Esophagus squamous epithelium (tissue), 5 donors: ENCODE measurements at regions not wholly inside any gene's neighbourhood (a gene's known extent, or its start where the extent isn't known, plus 50 kb on each side); places are given as distances from the start of the nearest gene placed in this dataset.

Experiments used
- DNase-seq: peaks from one replicate; lab custom pipeline; 2025; lab: John Stamatoyannopoulos, UW
- H3K27ac ChIP-seq, 4 donors: fragments of 200-600 bp; sonication (generic); one replicate each; pipeline ENCODE4 v1.5.1; 2016 to 2019; ENCODE audit warnings: mild to moderate bottlenecking in 1 of 4
- H3K27me3 ChIP-seq, 4 donors: fragments of 200-600 bp; sonication (generic); 1 replicate in 3 of 4; 2 replicates in 1 of 4; pipeline versions ENCODE4 v1.5.1 to v1.6.0; 2017 to 2021; ENCODE audit warnings: antibody characterized with exemption in 1 of 4
- H3K36me3 ChIP-seq, 3 donors: fragments of 200-600 bp; sonication (generic); one replicate each; pipeline ENCODE4 v1.5.1; 2016 to 2019
- H3K4me1 ChIP-seq, 3 donors: fragments of 200-600 bp; sonication (generic); one replicate each; pipeline ENCODE4 v1.5.1; 2017 to 2019
- H3K4me3 ChIP-seq, 4 donors: fragments of 200-600 bp; sonication (generic); 1 replicate in 3 of 4; 2 replicates in 1 of 4; pipeline ENCODE4 v1.5.1; 2016 to 2019; ENCODE audit warnings: mild to moderate bottlenecking in 2 of 4, moderate library complexity in 1 of 4
- H3K9me3 ChIP-seq, 3 donors: fragments of 200-600 bp; sonication (generic); one replicate each; pipeline ENCODE4 v1.5.1; 2016 to 2019
- POLR2A ChIP-seq, 4 donors: fragments of 450-650 bp; IDR thresholded peaks; one replicate each; pipeline ENCODE4 v1.6.1; 2017; ENCODE audit warnings: antibody characterized with exemption in 4 of 4, mild to moderate bottlenecking in 4 of 4, moderate library complexity in 3 of 4
- WGBS, 2 donors: methylation state at CpG; one replicate each; pipeline ENCODE4 v1.1.5; 2018; 5-methylcytosine and 5-hydroxymethylcytosine counted together
- intact Hi-C: fragments of 100-400 bp; cut with DNase I; formaldehyde crosslinking; loops from one replicate; pipeline ENCODE4 v1.15.0; 2022
- TF ChIP-seq, protein P1 (sequence below), 6 experiments: fragments of 450-650 bp in 4 of 6; fragments of 200-600 bp in 2 of 6; sonication (generic) in 2 of 6; IDR thresholded peaks; one replicate each; pipeline ENCODE4 v1.5.1; 2016 to 2019; ENCODE audit warnings: antibody characterized with exemption in 6 of 6, mild to moderate bottlenecking in 4 of 6, moderate library complexity in 4 of 6
- donor health status: DM: yes; HTN: yes; CAD: no.

DNA sequence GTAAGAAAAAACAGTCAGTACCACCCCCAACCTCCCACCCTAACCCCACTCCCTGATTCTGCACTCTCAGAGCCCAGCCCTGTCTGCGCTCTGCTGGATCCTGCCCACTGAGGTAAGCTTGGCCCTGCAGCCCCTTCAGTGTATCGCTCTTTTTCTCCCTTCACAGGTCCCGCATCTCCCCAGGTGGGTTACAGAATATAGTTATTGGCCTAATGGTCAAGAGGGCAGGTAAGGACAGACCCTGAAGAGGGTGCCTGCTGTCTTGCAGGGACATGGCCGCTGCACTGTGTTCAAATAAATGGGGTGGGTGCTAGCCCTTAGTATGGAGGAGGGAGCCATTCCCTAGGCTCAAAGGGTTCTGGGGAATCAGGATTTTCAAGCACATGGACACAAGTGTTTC, 135.7 kb downstream of the ADSS2 start:
- intact Hi-C loops, result no loop called here

DNA sequence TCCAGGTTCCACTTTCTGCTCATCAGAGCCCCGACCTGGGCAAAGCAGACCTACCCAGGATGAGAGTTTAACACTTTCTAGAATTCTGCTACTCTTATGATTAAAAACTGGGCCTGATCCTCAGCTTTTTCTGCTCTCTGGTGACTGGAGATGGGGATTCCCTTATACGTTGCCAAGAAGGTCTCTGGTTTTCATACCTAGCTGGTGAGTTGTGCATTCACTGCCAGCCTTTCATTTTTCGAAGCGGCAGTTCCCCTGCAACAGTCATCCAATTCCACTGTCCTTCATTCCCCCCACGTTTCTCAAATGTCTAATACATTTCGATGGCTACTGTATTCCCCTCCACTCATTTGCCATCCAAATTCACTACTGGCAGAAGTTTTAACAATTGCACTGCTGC, 135.3 kb downstream of the ADSS2 start:
- WGBS, 2 donors, result 79 to 80% methylated on average over 6 of the region's 6 CpGs
- Histone ChIP-seq H3K36me3 (no peaks in the 10 kb centered on the region), H3K27ac (no peak overlapping the region), H3K9me3 (no peaks in the 10 kb centered on the region), H3K27me3 (no peaks in the 10 kb centered on the region), H3K4me1 (peaks cover 0 to 23% (median 0%) of the 10 kb centered on the region in 3 donors), H3K4me3 (no peak overlapping the region)
- no peak for DNase-seq
- TF ChIP-seq POLR2A (IDR thresholded peaks at IDR 0.05), result no peak
- TF ChIP-seq, protein P1, sequence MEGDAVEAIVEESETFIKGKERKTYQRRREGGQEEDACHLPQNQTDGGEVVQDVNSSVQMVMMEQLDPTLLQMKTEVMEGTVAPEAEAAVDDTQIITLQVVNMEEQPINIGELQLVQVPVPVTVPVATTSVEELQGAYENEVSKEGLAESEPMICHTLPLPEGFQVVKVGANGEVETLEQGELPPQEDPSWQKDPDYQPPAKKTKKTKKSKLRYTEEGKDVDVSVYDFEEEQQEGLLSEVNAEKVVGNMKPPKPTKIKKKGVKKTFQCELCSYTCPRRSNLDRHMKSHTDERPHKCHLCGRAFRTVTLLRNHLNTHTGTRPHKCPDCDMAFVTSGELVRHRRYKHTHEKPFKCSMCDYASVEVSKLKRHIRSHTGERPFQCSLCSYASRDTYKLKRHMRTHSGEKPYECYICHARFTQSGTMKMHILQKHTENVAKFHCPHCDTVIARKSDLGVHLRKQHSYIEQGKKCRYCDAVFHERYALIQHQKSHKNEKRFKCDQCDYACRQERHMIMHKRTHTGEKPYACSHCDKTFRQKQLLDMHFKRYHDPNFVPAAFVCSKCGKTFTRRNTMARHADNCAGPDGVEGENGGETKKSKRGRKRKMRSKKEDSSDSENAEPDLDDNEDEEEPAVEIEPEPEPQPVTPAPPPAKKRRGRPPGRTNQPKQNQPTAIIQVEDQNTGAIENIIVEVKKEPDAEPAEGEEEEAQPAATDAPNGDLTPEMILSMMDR (IDR thresholded peaks at IDR 0.05), result no peak
- intact Hi-C loops, result no loop called here

More for the DNA sequence above, 135.7 kb downstream of the ADSS2 start:
- H3K4me1 ChIP-seq, result peaks cover 0 to 26% (median 0%) of the 10 kb centered on the region in 3 donors
- H3K27me3 ChIP-seq, result no peaks in the 10 kb centered on the region
- no peak overlapping the region for H3K27ac ChIP-seq
- H3K9me3 ChIP-seq, result no peaks in the 10 kb centered on the region
- no peak overlapping the region for H3K4me3 ChIP-seq
- TF ChIP-seq, protein P1 (IDR thresholded peaks at IDR 0.05), result no peak
- no peak for TF ChIP-seq POLR2A (IDR thresholded peaks at IDR 0.05)
- DNase-seq, result no peak
- no peaks in the 10 kb centered on the region for H3K36me3 ChIP-seq
- WGBS, 2 donors, result 100% methylated on average over 2 to 4 of the region's 4 CpGs

DNA sequence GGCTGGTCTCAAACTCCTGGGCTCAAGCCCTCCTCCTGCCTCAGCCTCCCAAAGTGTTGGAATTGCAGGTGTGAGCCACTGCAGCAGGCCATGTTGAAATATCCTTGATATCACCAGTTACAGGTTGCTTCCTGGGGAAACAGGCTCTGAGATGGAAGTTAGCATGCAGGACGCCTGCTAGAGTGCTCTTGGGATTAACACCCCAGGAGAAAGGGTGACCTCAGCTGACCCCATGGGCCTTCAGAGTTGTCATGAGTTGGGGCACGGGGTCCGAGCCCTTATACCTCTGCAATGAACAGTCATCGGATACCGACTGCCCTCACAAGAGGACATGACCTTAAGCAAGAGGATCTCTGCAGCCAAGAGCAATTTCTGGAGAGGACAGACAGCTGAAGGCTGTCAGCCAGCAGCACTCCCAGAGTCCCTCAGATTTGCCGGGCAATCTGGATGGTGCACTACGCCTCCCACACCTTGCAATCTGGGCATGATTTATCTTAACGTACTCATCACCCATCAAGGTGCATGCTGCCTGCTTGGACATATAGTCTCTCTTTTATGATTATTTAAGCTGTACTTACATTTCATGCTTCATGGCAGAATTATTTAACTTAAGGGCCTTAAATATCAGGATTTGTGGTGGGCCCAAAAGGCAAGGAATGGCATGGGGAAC, 134.6 kb downstream of the ADSS2 start:
- WGBS, 2 donors, result 80 to 82% methylated on average over 6 to 8 of the region's 8 CpGs
- Histone ChIP-seq H3K4me1 (peaks cover 0 to 21% (median 6%) of the 10 kb centered on the region in 3 donors), H3K36me3 (no peaks in the 10 kb centered on the region), H3K27me3 (no peaks in the 10 kb centered on the region), H3K4me3 (no peak overlapping the region), H3K9me3 (peaks cover 0 to 5% (median 0%) of the 10 kb centered on the region in 3 donors), H3K27ac (no peak overlapping the region)
- intact Hi-C loops, result no loop called here
- no peak for DNase-seq
- TF ChIP-seq POLR2A (IDR thresholded peaks at IDR 0.05), result no peak
- TF ChIP-seq, protein P1 (IDR thresholded peaks at IDR 0.05), result no peak

DNA sequence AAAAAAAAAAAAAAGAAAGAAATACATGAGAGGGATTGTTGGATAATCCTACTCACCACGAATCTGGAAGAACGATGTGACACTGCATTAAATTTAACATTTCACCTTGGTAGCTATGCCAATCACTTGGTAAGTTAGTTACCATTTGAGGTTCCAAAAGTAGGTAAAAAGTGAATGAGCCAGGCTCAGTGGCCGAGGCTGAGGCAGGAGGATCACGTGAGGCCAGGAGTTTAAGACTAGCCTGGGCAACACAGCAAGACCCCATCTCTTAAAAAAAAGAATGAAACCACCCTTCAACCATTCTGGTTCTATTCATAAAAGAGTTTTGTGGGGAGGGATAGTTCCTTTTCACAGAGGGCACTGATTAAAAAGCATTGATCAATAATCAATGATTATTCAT, 133.6 kb downstream of the ADSS2 start:
- H3K27me3 ChIP-seq, result no peaks in the 10 kb centered on the region
- intact Hi-C loops, result no loop called here
- WGBS, 2 donors, result 93 to 95% methylated on average over 4 of the region's 4 CpGs
- peaks cover 4 to 25% (median 13%) of the 10 kb centered on the region in 3 donors for H3K4me1 ChIP-seq
- H3K9me3 ChIP-seq, result peaks cover 0 to 6% (median 0%) of the 10 kb centered on the region in 3 donors
- H3K4me3 ChIP-seq, result no peak overlapping the region
- no peak for DNase-seq
- TF ChIP-seq POLR2A (IDR thresholded peaks at IDR 0.05), result no peak
- H3K27ac ChIP-seq, result no peak overlapping the region
- no peaks in the 10 kb centered on the region for H3K36me3 ChIP-seq

DNA sequence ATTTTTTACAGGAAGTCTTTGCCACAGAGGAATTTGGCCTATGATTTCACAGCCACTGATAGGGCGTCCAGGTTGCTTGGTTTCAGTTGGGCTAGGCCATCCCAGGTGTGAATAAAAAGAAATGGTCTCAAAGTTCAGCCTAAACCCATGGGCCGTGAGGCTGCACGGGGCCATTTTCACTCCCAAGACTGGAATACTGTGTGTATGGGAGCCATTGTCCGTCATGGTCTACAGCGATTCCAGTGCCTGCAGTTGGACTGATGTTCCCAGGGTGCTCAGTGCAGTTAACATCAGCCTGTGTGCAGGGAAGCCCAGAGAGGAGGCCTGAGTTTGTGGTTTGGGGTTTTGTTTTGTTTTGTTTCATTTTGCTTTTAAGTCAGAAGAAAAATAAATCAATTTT, 133.2 kb downstream of the ADSS2 start:
- Histone ChIP-seq H3K4me1 (peaks cover 8 to 29% (median 17%) of the 10 kb centered on the region in 3 donors), H3K27me3 (no peaks in the 10 kb centered on the region), H3K27ac (no peak overlapping the region), H3K9me3 (peaks cover 0 to 6% (median 0%) of the 10 kb centered on the region in 3 donors), H3K4me3 (no peak overlapping the region), H3K36me3 (no peaks in the 10 kb centered on the region)
- TF ChIP-seq POLR2A (IDR thresholded peaks at IDR 0.05), result no peak
- TF ChIP-seq, protein P1 (IDR thresholded peaks at IDR 0.05), result no peak
- no peak for DNase-seq
- WGBS, 2 donors, result 85 to 92% methylated on average over 5 of the region's 5 CpGs
- intact Hi-C loops, result no loop called here
